Tibial nerve (tissue), 4 donors: ENCODE measurements at regions not wholly inside any gene's neighbourhood (a gene's known extent, or its start where the extent isn't known, plus 50 kb on each side); places are given as distances from the start of the nearest gene placed in this dataset.

ENCODE experiments used
- DNase-seq, 2 donors: peaks; one replicate each; pipeline ENCODE4 v3.0.0-alpha.2; 2019; ENCODE audit warnings: low spot score in 2 of 2
- H3K27ac ChIP-seq, 4 donors: fragments of 200-600 bp; sonication (generic) in 3 of 4; one replicate each; pipeline ENCODE4 v1.5.1; 2017 to 2019; ENCODE audit warnings: mild to moderate bottlenecking in 1 of 4
- H3K27me3 ChIP-seq, 2 donors: fragments of 200-600 bp; sonication (generic) in 1 of 2; one replicate each; pipeline versions ENCODE4 v1.5.1 to v1.6.0; 2017 to 2019
- H3K36me3 ChIP-seq, 3 donors: fragments of 200-600 bp; sonication (generic); one replicate each; pipeline ENCODE4 v1.5.1; 2018 to 2019
- H3K4me1 ChIP-seq, 4 donors: fragments of 200-600 bp; sonication (generic) in 3 of 4; one replicate each; pipeline ENCODE4 v1.5.1; 2017 to 2019
- H3K4me3 ChIP-seq, 4 donors: fragments of 200-600 bp; sonication (generic) in 3 of 4; one replicate each; pipeline ENCODE4 v1.5.1; 2017 to 2019; ENCODE audit warnings: mild to moderate bottlenecking in 1 of 4, moderate library complexity in 1 of 4
- H3K9me3 ChIP-seq, 4 donors: fragments of 200-600 bp; sonication (generic) in 3 of 4; one replicate each; pipeline ENCODE4 v1.5.1; 2017 to 2019
- CTCF ChIP-seq, 5 experiments: fragments of 200-600 bp in 3 of 5; fragments of 450-650 bp in 2 of 5; sonication (generic) in 3 of 5; IDR thresholded peaks; one replicate each; pipeline ENCODE4 v1.5.1; 2016 to 2019; ENCODE audit warnings: antibody characterized with exemption in 5 of 5, mild to moderate bottlenecking in 3 of 5, moderate library complexity in 2 of 5
- EP300 ChIP-seq, 2 donors: sonication (generic); formaldehyde crosslinking; IDR thresholded peaks; one replicate each; pipeline ENCODE4 v1.6.1; 2017; ENCODE audit warnings: antibody characterized with exemption in 2 of 2, mild to moderate bottlenecking in 1 of 2
- POLR2A ChIP-seq, 2 donors: fragments of 450-650 bp; IDR thresholded peaks; one replicate each; pipeline ENCODE4 v1.6.1; 2017; ENCODE audit warnings: antibody characterized with exemption in 2 of 2, mild to moderate bottlenecking in 2 of 2, moderate library complexity in 2 of 2
- WGBS, 2 donors: methylation state at CpG; one replicate each; pipeline ENCODE4 v1.1.5; 2018; 5-methylcytosine and 5-hydroxymethylcytosine counted together

GRCh38 chr1:93811326-93812065 is 67.5 kb downstream of the DNTTIP2 start:
- Histone ChIP-seq H3K4me1 (peaks cover 0 to 14% (median 0%) of the 10 kb centered on the region in 4 donors), H3K9me3 (peaks cover 0 to 8% (median 0%) of the 10 kb centered on the region in 4 donors), H3K4me3 (no peak overlapping the region), H3K27me3 (no peaks in the 10 kb centered on the region), H3K27ac (peak overlapping the region in 1 of 4 donors; percentile 13), H3K36me3 (no peaks in the 10 kb centered on the region)
- 56 to 71% methylated on average over 7 of the region's 7 CpGs for WGBS, 2 donors
- no peak for TF ChIP-seq CTCF (IDR thresholded peaks at IDR 0.05)
- TF ChIP-seq POLR2A (IDR thresholded peaks at IDR 0.05), result no peak
- no peak for TF ChIP-seq EP300 (IDR thresholded peaks at IDR 0.05)
- DNase-seq, result no peak

- no peak overlapping the region for H3K27ac ChIP-seq
- H3K36me3 ChIP-seq, result no peaks in the 10 kb centered on the region
- WGBS, 2 donors, result 75% methylated on average over 3 of the region's 3 CpGs
- TF ChIP-seq CTCF (IDR thresholded peaks at IDR 0.05), result no peak
- no peak for TF ChIP-seq POLR2A (IDR thresholded peaks at IDR 0.05)
- TF ChIP-seq EP300 (IDR thresholded peaks at IDR 0.05), result no peak
- peaks cover 0 to 8% (median 0%) of the 10 kb centered on the region in 4 donors for H3K9me3 ChIP-seq
- H3K4me1 ChIP-seq, result peaks cover 0 to 13% (median 0%) of the 10 kb centered on the region in 4 donors
- DNase-seq, result no peak
- H3K4me3 ChIP-seq, result no peak overlapping the region
- H3K27me3 ChIP-seq, result no peaks in the 10 kb centered on the region
Observed at GRCh38 chr1:93810316-93810715, 68.7 kb downstream of the DNTTIP2 start.

GRCh38 chr1:93808871-93809270 is 70.1 kb downstream of the DNTTIP2 start:
- DNase-seq, result no peak
- H3K9me3 ChIP-seq, result peaks cover 0 to 8% (median 0%) of the 10 kb centered on the region in 4 donors
- H3K36me3 ChIP-seq, result no peaks in the 10 kb centered on the region
- WGBS, 2 donors, result 96 to 97% methylated on average over 2 of the region's 2 CpGs
- peaks cover 0 to 27% (median 0%) of the 10 kb centered on the region in 4 donors for H3K4me1 ChIP-seq
- no peaks in the 10 kb centered on the region for H3K27me3 ChIP-seq
- TF ChIP-seq EP300 (IDR thresholded peaks at IDR 0.05) (no peak), CTCF (IDR thresholded peaks at IDR 0.05) (no peak), POLR2A (IDR thresholded peaks at IDR 0.05) (no peak)
- no peak overlapping the region for H3K27ac ChIP-seq
- H3K4me3 ChIP-seq, result no peak overlapping the region

DNA sequence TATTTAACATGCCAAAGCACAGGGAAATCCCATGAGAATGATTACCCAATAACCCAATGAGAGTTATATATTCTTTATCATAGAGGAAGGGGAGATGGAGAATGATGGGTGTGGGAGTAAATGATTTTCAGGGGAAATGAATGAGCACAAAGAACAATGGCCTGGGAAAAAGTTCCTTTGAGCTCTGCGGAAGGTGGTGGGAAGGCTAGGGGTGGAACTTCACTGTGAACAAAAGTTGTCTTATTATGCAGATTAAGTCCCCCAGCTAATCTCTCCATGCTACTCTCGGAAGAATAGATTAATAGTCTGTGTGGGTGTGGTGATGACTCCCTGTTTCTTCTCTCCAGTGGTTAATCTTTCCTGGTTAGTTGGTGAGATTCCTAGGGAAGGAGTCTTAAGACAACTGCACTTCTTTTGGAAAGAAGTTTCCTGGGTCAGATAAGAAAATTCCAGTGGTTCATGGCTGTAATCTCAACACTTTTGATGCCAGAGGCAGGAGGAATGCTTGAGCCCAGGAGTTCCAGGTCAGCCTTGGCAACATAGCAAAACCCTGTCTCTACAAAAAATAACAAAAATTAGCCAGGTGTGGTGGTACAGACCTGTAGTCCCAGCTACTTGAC is 71.6 kb downstream of the DNTTIP2 start:
- Histone ChIP-seq H3K27ac (no peak overlapping the region), H3K36me3 (no peaks in the 10 kb centered on the region), H3K4me3 (no peak overlapping the region), H3K4me1 (peaks cover 0 to 28% (median 0%) of the 10 kb centered on the region in 4 donors), H3K9me3 (peaks cover 0 to 8% (median 0%) of the 10 kb centered on the region in 4 donors), H3K27me3 (no peaks in the 10 kb centered on the region)
- TF ChIP-seq CTCF (IDR thresholded peaks at IDR 0.05) (no peak), EP300 (IDR thresholded peaks at IDR 0.05) (no peak), POLR2A (IDR thresholded peaks at IDR 0.05) (no peak)
- WGBS, 2 donors, result 53 to 64% methylated on average over 2 of the region's 2 CpGs
- DNase-seq, result no peak

DNA sequence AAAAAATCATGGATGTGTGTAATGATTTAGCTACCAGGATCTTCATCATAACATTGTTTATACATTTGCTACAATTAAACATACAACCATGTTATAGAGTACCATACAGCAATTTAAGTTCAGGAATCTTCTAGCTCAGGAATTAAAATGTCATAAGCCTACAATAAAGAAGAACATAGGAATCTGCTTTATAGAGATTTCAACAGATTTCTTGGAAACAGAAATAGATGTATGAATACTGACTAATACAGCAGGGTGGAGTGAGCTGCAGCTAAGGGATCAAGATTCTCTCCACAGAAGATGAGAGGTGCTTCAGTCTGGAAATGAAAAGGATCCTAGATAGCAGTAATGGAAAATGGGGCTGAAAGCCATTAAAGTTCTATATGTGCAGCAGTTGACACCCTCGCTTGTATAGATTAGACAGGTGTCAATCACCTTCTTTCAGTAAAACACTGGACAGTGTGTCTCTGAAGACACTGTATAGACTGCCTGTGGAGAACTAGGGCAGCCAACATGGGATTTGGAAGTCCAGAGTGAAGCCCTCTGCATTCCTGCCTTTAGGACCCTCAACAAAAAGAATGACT is 73.9 kb downstream of the DNTTIP2 start:
- H3K9me3 ChIP-seq, result peaks cover 0 to 8% (median 0%) of the 10 kb centered on the region in 4 donors
- H3K4me1 ChIP-seq, result peaks cover 0 to 22% (median 0%) of the 10 kb centered on the region in 4 donors
- DNase-seq, result no peak
- peak overlapping the region in 1 of 4 donors; percentile 45 for H3K27ac ChIP-seq
- no peaks in the 10 kb centered on the region for H3K36me3 ChIP-seq
- no peaks in the 10 kb centered on the region for H3K27me3 ChIP-seq
- WGBS, 2 donors, result 81% methylated on average over 1 of the region's 1 CpG
- TF ChIP-seq CTCF (IDR thresholded peaks at IDR 0.05) (no peak), POLR2A (IDR thresholded peaks at IDR 0.05) (no peak), EP300 (IDR thresholded peaks at IDR 0.05) (no peak)
- no peak overlapping the region for H3K4me3 ChIP-seq
